Activated T-helper 17 cell treated with anti-CD3 and anti-CD28 coated beads, Interleukin-2, amount 50 U/mL, for 72 hours (primary cell): ENCODE measurements at regions not wholly inside any gene's neighbourhood (a gene's known extent, or its start where the extent isn't known, plus 50 kb on each side); places are given as distances from the start of the nearest gene placed in this dataset.
A peak's percentile ranks its signal among the peaks of the same experiment; 100 is the strongest.

Experiments
- ATAC-seq: fragments of 150-1000 bp; cut with Tn5 transposase; replicated peaks from 2 replicates; pipeline ENCODE4 v1.10.0; 2021; ENCODE audit warnings: mild to moderate bottlenecking, moderate library complexity
- H3K27ac Mint-ChIP-seq: one replicate; pipeline ENCODE4 v1.8.0; 2022; ENCODE audit warnings: mixed read lengths
- H3K27me3 Mint-ChIP-seq: one replicate; pipeline ENCODE4 v1.8.0; 2022; ENCODE audit warnings: mixed read lengths
- H3K36me3 Mint-ChIP-seq: one replicate; pipeline ENCODE4 v1.8.0; 2022; ENCODE audit warnings: low read depth, mild to moderate bottlenecking, mixed read lengths
- H3K4me1 Mint-ChIP-seq: one replicate; pipeline ENCODE4 v1.8.0; 2022; ENCODE audit warnings: mixed read lengths
- H3K4me3 Mint-ChIP-seq: one replicate; pipeline ENCODE4 v1.8.0; 2022; ENCODE audit warnings: mild to moderate bottlenecking, mixed read lengths
- H3K9me3 Mint-ChIP-seq: one replicate; pipeline ENCODE4 v1.8.0; 2022; ENCODE audit warnings: mixed read lengths

GRCh38 chr4:71257761-71258160 lies 81.1 kb upstream of the SLC4A4 start:
- Mint-ChIP-seq H3K27ac (no peak overlapping the region), H3K27me3 (no peaks in the 10 kb centered on the region), H3K9me3 (no peaks in the 10 kb centered on the region), H3K36me3 (no peaks in the 10 kb centered on the region), H3K4me1 (peaks cover 6% of the 10 kb centered on the region), H3K4me3 (no peak overlapping the region)
- ATAC-seq: no peak

GRCh38 chr4:71258323-71258722 lies 80.5 kb upstream of the SLC4A4 start:
- Mint-ChIP-seq H3K4me3 (no peak overlapping the region), H3K27me3 (no peaks in the 10 kb centered on the region), H3K27ac (no peak overlapping the region), H3K9me3 (no peaks in the 10 kb centered on the region), H3K4me1 (peaks cover 6% of the 10 kb centered on the region), H3K36me3 (no peaks in the 10 kb centered on the region)
- no peak for ATAC-seq

GRCh38 chr4:71259280-71259679 lies 79.5 kb upstream of the SLC4A4 start:
- Mint-ChIP-seq H3K27me3 (no peaks in the 10 kb centered on the region), H3K36me3 (no peaks in the 10 kb centered on the region), H3K4me1 (peaks cover 6% of the 10 kb centered on the region), H3K27ac (no peak overlapping the region), H3K4me3 (no peak overlapping the region), H3K9me3 (no peaks in the 10 kb centered on the region)
- ATAC-seq: no peak

GRCh38 chr4:71259911-71260331 lies 78.9 kb upstream of the SLC4A4 start:
- Mint-ChIP-seq H3K4me1 (peaks cover 6% of the 10 kb centered on the region), H3K4me3 (no peak overlapping the region), H3K9me3 (no peaks in the 10 kb centered on the region), H3K36me3 (no peaks in the 10 kb centered on the region), H3K27ac (no peak overlapping the region), H3K27me3 (no peaks in the 10 kb centered on the region)
- no peak for ATAC-seq

GRCh38 chr4:71260544-71260943 lies 78.3 kb upstream of the SLC4A4 start:
- Mint-ChIP-seq H3K9me3 (no peaks in the 10 kb centered on the region), H3K36me3 (no peaks in the 10 kb centered on the region), H3K27ac (no peak overlapping the region), H3K27me3 (no peaks in the 10 kb centered on the region), H3K4me3 (no peak overlapping the region), H3K4me1 (peaks cover 6% of the 10 kb centered on the region)
- no peak for ATAC-seq

- H3K4me3 Mint-ChIP-seq: no peak overlapping the region
- no peaks in the 10 kb centered on the region for H3K36me3 Mint-ChIP-seq
- no peak overlapping the region for H3K27ac Mint-ChIP-seq
- no peaks in the 10 kb centered on the region for H3K9me3 Mint-ChIP-seq
- ATAC-seq: no peak
- H3K4me1 Mint-ChIP-seq: peaks cover 6% of the 10 kb centered on the region
- no peaks in the 10 kb centered on the region for H3K27me3 Mint-ChIP-seq
Observed at GRCh38 chr4:71261001-71261400, 77.8 kb upstream of the SLC4A4 start.

- Mint-ChIP-seq H3K36me3 (no peaks in the 10 kb centered on the region), H3K27me3 (no peaks in the 10 kb centered on the region), H3K27ac (no peak overlapping the region), H3K9me3 (no peaks in the 10 kb centered on the region), H3K4me3 (no peak overlapping the region), H3K4me1 (peaks cover 6% of the 10 kb centered on the region)
- ATAC-seq: peak; percentile 44
Observed at GRCh38 chr4:71261633-71262121, 77.1 kb upstream of the SLC4A4 start.

GRCh38 chr4:71262161-71262560 lies 76.7 kb upstream of the SLC4A4 start:
- ATAC-seq: no peak
- no peaks in the 10 kb centered on the region for H3K27me3 Mint-ChIP-seq
- no peak overlapping the region for H3K27ac Mint-ChIP-seq

GRCh38 chr4:71266090-71266794 lies 72.6 kb upstream of the SLC4A4 start:
- no peak overlapping the region for H3K27ac Mint-ChIP-seq
- H3K4me1 Mint-ChIP-seq: peaks cover 6% of the 10 kb centered on the region
- H3K9me3 Mint-ChIP-seq: no peaks in the 10 kb centered on the region
- H3K4me3 Mint-ChIP-seq: no peak overlapping the region
- no peak for ATAC-seq
- no peaks in the 10 kb centered on the region for H3K36me3 Mint-ChIP-seq
- no peaks in the 10 kb centered on the region for H3K27me3 Mint-ChIP-seq

More at GRCh38 chr4:71262161-71262560, 76.7 kb upstream of the SLC4A4 start:
- Mint-ChIP-seq H3K4me1 (peaks cover 6% of the 10 kb centered on the region), H3K36me3 (no peaks in the 10 kb centered on the region), H3K9me3 (no peaks in the 10 kb centered on the region), H3K4me3 (no peak overlapping the region)

- H3K36me3 Mint-ChIP-seq: no peaks in the 10 kb centered on the region
Observed at GRCh38 chr4:71267244-71267643, 71.6 kb upstream of the SLC4A4 start.

GRCh38 chr4:71268166-71268565 lies 70.7 kb upstream of the SLC4A4 start:
- no peaks in the 10 kb centered on the region for H3K27me3 Mint-ChIP-seq
- no peaks in the 10 kb centered on the region for H3K36me3 Mint-ChIP-seq
- no peak overlapping the region for H3K27ac Mint-ChIP-seq

More at GRCh38 chr4:71267244-71267643, 71.6 kb upstream of the SLC4A4 start:
- ATAC-seq: no peak
- Mint-ChIP-seq H3K9me3 (no peaks in the 10 kb centered on the region), H3K27me3 (no peaks in the 10 kb centered on the region), H3K27ac (no peak overlapping the region), H3K4me3 (no peak overlapping the region), H3K4me1 (no peaks in the 10 kb centered on the region)

GRCh38 chr4:71269233-71269632 lies 69.6 kb upstream of the SLC4A4 start:
- no peak for ATAC-seq
- H3K36me3 Mint-ChIP-seq: no peaks in the 10 kb centered on the region

More at GRCh38 chr4:71268166-71268565, 70.7 kb upstream of the SLC4A4 start:
- Mint-ChIP-seq H3K4me1 (no peaks in the 10 kb centered on the region), H3K4me3 (no peak overlapping the region), H3K9me3 (no peaks in the 10 kb centered on the region)
- ATAC-seq: no peak

GRCh38 chr4:71270901-71271300 lies 67.9 kb upstream of the SLC4A4 start:
- ATAC-seq: no peak
- no peaks in the 10 kb centered on the region for H3K36me3 Mint-ChIP-seq
- peaks cover 9% of the 10 kb centered on the region for H3K4me1 Mint-ChIP-seq
- H3K27me3 Mint-ChIP-seq: no peaks in the 10 kb centered on the region
- no peaks in the 10 kb centered on the region for H3K9me3 Mint-ChIP-seq
- H3K27ac Mint-ChIP-seq: no peak overlapping the region
- H3K4me3 Mint-ChIP-seq: no peak overlapping the region

More at GRCh38 chr4:71269233-71269632, 69.6 kb upstream of the SLC4A4 start:
- Mint-ChIP-seq H3K4me1 (no peaks in the 10 kb centered on the region), H3K9me3 (no peaks in the 10 kb centered on the region), H3K27me3 (no peaks in the 10 kb centered on the region), H3K27ac (no peak overlapping the region), H3K4me3 (no peak overlapping the region)

- no peak for ATAC-seq
- H3K27ac Mint-ChIP-seq: no peak overlapping the region
- H3K4me1 Mint-ChIP-seq: peaks cover 9% of the 10 kb centered on the region
- H3K9me3 Mint-ChIP-seq: no peaks in the 10 kb centered on the region
- H3K27me3 Mint-ChIP-seq: no peaks in the 10 kb centered on the region
- H3K36me3 Mint-ChIP-seq: no peaks in the 10 kb centered on the region
- H3K4me3 Mint-ChIP-seq: no peak overlapping the region
Observed at GRCh38 chr4:71272976-71273375, 65.8 kb upstream of the SLC4A4 start.

GRCh38 chr4:71275004-71275403 lies 63.8 kb upstream of the SLC4A4 start:
- H3K4me1 Mint-ChIP-seq: peaks cover 9% of the 10 kb centered on the region
- no peaks in the 10 kb centered on the region for H3K9me3 Mint-ChIP-seq
- no peak for ATAC-seq
- H3K27ac Mint-ChIP-seq: no peak overlapping the region
- H3K36me3 Mint-ChIP-seq: no peaks in the 10 kb centered on the region
- no peak overlapping the region for H3K4me3 Mint-ChIP-seq
- H3K27me3 Mint-ChIP-seq: no peaks in the 10 kb centered on the region
